Body of pancreas (tissue), 4 donors: ENCODE measurements at regions not wholly inside any gene's neighbourhood (a gene's known extent, or its start where the extent isn't known, plus 50 kb on each side); places are given as distances from the start of the nearest gene placed in this dataset.

Experiments used
- CTCF ChIP-seq, 7 experiments: fragments of 450-650 bp in 4 of 7; fragments of 200-600 bp in 3 of 7; sonication (generic) in 3 of 7; IDR thresholded peaks; one replicate each; pipeline ENCODE4 v1.5.1; 2016 to 2019; ENCODE audit warnings: antibody characterized with exemption in 7 of 7
- POLR2A ChIP-seq, 3 donors: fragments of 450-650 bp; IDR thresholded peaks; one replicate each; pipeline ENCODE4 v1.6.1; 2016; ENCODE audit warnings: antibody characterized with exemption in 3 of 3, mild to moderate bottlenecking in 2 of 3

- TF ChIP-seq CTCF (IDR thresholded peaks at IDR 0.05) (no peak), POLR2A (IDR thresholded peaks at IDR 0.05) (no peak)
Measured at GRCh38 chrX:117096528-117096927, 633.8 kb upstream of the CT83 start.
